Bronchial epithelial cell (primary cell): ENCODE measurements at regions not wholly inside any gene's neighbourhood (a gene's known extent, or its start where the extent isn't known, plus 50 kb on each side); places are given as distances from the start of the nearest gene placed in this dataset.

Experiments used
- DNase-seq: peaks from one replicate; pipeline ENCODE4 v3.0.0-alpha.2; 2010; ENCODE audit warnings: low read depth
- FAIRE-seq: peaks from 2 replicates; lab custom pipeline; 2011; peaks lifted over from hg19 to GRCh38; lab: Jason Lieb, UNC
- H3K27me3 ChIP-seq: 2 replicates; pipeline ENCODE4 v1.5.1; 2011; ENCODE audit warnings: low read length; ENCODE audit not compliant: control insufficient read depth, insufficient read depth
- H3K36me3 ChIP-seq: 2 replicates; pipeline ENCODE4 v1.5.1; 2011; ENCODE audit warnings: low read length; ENCODE audit not compliant: control insufficient read depth, insufficient read depth
- H3K4me3 ChIP-seq: 2 replicates; pipeline ENCODE4 v1.5.1; 2011; ENCODE audit warnings: mild to moderate bottlenecking, low read depth, low read length, control low read depth
- TF ChIP-seq, protein P1 (sequence below): IDR thresholded peaks from 2 replicates; pipeline ENCODE4 v1.5.1; 2011; ENCODE audit warnings: mild to moderate bottlenecking, moderate library complexity, low read length, control low read depth, inconsistent platforms; ENCODE audit not compliant: insufficient read depth, severe bottlenecking

DNA sequence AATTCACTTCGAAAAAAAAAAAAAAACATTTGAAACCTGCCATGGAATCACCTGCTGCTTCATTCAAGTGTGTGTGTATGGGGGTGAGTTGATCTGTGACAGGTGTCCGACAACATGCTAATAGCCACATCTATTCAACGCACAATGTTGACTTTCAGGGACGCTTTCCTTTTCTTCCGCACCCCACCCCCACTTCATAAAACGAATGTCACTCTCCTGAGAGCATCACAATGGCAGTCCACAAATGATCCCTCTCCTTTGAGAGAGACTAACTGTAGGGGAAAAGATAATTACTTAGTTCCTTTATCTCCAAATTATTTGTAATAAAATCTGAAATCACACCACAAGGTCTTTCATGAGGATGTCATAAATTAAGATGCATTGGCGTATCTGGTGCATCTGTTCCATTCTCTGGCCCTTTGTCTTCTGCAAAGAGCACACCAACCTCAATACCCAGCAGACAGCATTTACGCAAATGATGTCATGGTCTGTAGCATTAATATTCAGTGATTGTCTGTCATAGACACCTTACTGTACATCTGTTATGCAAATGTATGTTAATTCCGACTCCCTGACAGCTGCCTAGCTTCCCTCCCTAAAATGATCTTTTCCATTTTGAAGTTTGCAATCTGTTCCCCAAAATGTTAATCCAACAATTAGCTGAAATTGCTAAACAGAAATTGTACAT, 640.0 kb upstream of the BOD1L1 start:
- no peak for FAIRE-seq

DNA sequence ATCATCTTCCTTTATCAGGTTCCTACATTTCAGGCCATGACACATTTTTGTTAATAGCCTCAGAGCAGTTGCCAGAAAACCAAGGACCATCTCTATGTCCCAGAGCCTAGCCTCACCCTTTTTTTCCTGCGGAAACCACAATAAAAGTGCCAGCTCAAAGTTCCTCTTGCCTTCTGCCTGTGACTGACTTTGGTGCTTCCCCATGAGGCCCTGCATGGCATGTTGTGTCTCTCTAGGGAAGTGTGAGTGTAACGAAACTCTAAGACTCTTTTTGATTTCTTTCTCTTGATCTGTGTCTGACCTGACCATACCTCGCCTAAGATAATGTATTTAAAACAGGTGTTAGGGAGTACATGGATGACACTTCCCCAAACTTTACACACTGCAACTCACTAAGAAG, 642.3 kb upstream of the BOD1L1 start:
- Histone ChIP-seq H3K27me3 (no peaks in the 10 kb centered on the region), H3K4me3 (no peak overlapping the region), H3K36me3 (no peaks in the 10 kb centered on the region)
- TF ChIP-seq, protein P1, sequence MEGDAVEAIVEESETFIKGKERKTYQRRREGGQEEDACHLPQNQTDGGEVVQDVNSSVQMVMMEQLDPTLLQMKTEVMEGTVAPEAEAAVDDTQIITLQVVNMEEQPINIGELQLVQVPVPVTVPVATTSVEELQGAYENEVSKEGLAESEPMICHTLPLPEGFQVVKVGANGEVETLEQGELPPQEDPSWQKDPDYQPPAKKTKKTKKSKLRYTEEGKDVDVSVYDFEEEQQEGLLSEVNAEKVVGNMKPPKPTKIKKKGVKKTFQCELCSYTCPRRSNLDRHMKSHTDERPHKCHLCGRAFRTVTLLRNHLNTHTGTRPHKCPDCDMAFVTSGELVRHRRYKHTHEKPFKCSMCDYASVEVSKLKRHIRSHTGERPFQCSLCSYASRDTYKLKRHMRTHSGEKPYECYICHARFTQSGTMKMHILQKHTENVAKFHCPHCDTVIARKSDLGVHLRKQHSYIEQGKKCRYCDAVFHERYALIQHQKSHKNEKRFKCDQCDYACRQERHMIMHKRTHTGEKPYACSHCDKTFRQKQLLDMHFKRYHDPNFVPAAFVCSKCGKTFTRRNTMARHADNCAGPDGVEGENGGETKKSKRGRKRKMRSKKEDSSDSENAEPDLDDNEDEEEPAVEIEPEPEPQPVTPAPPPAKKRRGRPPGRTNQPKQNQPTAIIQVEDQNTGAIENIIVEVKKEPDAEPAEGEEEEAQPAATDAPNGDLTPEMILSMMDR = no peak
- FAIRE-seq = no peak
- DNase-seq = no peak

More for the DNA sequence above, 640.0 kb upstream of the BOD1L1 start:
- Histone ChIP-seq H3K36me3 (no peaks in the 10 kb centered on the region), H3K27me3 (no peaks in the 10 kb centered on the region), H3K4me3 (no peak overlapping the region)
- no peak for DNase-seq
- TF ChIP-seq, protein P1 = no peak

DNA sequence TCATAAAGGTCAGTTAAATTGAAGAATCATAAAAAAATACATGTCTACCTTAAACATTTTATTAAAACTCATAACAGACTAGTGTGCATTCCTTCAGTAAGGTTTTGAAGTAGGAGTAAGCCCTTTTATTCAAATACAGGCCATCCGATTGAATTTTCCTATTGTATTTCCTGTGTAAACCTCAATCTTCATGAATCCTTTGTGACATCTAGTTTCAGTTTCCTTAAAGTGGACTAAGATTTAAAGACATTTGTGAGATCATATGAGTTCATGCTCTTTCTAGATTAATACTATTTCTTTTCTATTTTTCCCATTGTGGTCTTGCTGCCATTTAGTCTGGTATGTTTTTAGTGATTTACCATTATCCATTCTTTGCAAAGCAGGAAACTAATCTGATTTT, 644.7 kb upstream of the BOD1L1 start:
- DNase-seq = no peak
- Histone ChIP-seq H3K36me3 (no peaks in the 10 kb centered on the region), H3K4me3 (no peak overlapping the region), H3K27me3 (no peaks in the 10 kb centered on the region)
- TF ChIP-seq, protein P1 = no peak
- FAIRE-seq = no peak

DNA sequence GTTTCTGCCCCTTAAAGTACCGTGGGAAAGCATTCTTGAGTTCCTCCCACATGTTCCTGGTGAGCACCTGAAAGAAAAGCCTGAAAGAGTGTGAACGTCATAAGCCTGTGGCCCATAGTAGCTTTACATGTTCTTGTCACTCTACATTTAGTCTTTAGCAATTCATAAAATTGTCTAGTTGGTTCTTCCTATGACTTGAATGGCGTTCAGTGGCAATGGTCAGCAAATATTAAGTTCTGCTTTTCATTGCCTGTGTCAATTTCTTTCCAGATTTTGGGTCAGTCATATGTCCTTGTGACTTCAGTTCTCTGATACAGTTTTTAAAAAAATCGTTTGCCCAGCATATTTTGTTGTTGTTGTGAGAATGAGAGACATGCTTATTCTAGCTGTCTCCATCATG, 650.0 kb upstream of the BOD1L1 start:
- DNase-seq = no peak
- Histone ChIP-seq H3K4me3 (no peak overlapping the region), H3K27me3 (no peaks in the 10 kb centered on the region), H3K36me3 (no peaks in the 10 kb centered on the region)
- FAIRE-seq = no peak
- TF ChIP-seq, protein P1 = no peak

DNA sequence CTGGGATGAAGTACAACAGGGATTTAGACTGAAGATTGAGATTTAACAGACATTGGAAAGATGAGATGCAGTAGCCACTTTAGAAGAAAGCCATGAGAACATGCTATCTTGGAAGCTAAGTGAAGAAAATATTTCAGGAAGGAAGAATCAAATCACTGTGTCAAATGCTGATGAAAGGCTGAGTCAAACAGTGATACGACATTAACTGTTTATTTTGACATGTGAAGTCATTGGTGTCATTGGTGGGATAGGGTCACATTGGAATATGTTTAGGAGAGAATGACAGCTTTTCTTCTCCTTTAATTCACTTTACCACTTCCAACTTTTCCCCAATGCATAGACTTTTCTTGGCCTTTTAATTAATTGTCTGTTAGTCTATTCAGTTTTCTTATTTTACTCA, 653.0 kb upstream of the BOD1L1 start:
- Histone ChIP-seq H3K4me3 (no peak overlapping the region), H3K27me3 (no peaks in the 10 kb centered on the region)
- FAIRE-seq = no peak

More for the DNA sequence above, 653.0 kb upstream of the BOD1L1 start:
- no peak for DNase-seq
- no peaks in the 10 kb centered on the region for H3K36me3 ChIP-seq
- TF ChIP-seq, protein P1 = no peak
